IPS DF 4.7 (cell line): ENCODE measurements at regions not wholly inside any gene's neighbourhood (a gene's known extent, or its start where the extent isn't known, plus 50 kb on each side); places are given as distances from the start of the nearest gene placed in this dataset.
"Not testable (repeated sequence)": the region's sequence is repeated elsewhere in the genome, so short reads cannot be mapped to it uniquely, and the experiment has no call there.

ENCODE experiments used
- DNase-seq: peaks from one replicate; pipeline ENCODE4 v3.0.0-alpha.2; 2013; ENCODE audit warnings: low spot score; ENCODE audit errors: extremely low read depth

GRCh38 chr2:192729369-192729768, 534.6 kb upstream of the TMEFF2 start:
- DNase-seq: no peak

DNA sequence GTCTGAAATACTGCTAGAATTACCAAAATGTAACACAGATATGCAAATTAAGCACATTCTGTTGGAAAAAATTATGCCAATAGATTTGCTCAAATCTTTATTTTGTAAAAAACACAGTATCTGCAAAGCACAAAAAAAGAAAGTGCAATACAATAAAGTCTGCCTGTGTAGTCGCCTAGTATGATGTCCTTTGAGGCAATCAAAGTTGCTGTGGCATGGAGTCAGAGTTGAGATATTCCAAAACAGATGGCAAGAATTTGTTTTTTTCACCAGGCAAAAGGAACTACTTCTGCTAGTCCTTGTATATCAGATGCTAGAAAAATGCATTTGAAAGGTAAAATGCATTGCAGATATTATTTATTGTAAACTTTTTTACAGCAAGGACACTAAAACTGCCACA, 531.3 kb upstream of the TMEFF2 start:
- DNase-seq: no peak

GRCh38 chr2:192719629-192720028, 524.9 kb upstream of the TMEFF2 start:
- DNase-seq: no peak

DNA sequence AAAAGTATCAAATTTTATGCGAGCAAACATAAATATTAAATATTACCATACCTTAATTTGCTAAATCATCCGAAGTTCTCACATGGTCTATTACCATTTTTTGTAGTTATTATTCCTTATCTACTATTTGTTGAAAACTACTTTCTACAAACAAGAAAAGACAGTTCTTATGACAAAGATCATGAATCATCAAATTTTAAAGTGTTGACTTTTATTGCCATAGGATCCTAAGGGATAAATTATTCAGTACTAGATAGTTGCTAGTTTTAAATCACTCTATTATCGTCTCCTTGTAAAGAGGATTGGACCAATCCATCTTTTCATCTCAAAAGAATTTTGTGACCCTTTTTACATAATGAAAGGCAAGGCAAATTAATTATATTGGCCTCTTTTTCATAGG, 523.6 kb upstream of the TMEFF2 start:
- DNase-seq: no peak

DNA sequence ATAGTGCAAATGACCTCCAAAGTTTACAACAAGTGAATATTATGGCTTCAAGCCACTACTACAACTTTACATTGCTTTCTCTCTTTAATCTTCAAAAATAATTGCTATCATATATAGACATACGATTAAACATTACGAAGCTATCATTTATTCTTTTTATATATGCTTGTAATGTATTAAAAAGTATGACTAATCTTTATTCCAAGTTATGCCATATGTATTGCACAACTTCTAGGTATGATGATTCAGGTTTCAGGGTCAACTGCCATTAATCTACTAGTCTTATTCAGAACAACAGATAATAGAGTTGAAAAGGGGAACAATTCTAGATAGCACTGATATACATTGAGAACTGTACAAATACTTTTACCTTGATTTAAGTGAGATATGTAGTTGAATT, 506.2 kb upstream of the TMEFF2 start:
- no peak for DNase-seq

GRCh38 chr2:192697880-192698279, 503.1 kb upstream of the TMEFF2 start:
- DNase-seq: no peak

GRCh38 chr2:192696857-192697256, 502.1 kb upstream of the TMEFF2 start:
- no peak for DNase-seq

- DNase-seq: no peak
Observed at GRCh38 chr2:192687015-192687414, 492.3 kb upstream of the TMEFF2 start.

GRCh38 chr2:192682511-192682910, 487.8 kb upstream of the TMEFF2 start:
- not testable (repeated sequence) for DNase-seq

- DNase-seq: no peak
Observed at GRCh38 chr2:192675681-192676080, 480.9 kb upstream of the TMEFF2 start.

GRCh38 chr2:192669505-192670091, 474.9 kb upstream of the TMEFF2 start:
- DNase-seq: no peak

- DNase-seq: peak; percentile 3
Observed at GRCh38 chr2:192660555-192660954, 465.8 kb upstream of the TMEFF2 start.

DNA sequence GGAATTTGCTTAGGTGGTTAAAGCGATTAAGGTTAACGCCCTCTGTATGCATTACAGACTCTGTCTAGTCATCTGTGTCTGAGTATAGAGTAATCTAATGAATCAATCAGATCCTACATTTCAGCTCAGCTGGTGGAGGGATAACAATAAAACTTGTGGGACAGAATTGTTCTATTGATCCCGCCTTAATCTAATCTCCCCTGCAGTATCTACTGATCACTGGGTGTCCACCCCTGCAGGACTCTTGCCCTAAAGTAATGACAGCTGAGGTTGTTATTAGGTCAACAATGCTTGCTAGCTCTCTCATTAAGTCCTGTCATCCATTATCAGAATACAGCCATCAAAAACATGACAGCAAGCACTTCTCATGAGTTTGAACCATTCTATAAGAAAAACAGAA, 462.6 kb upstream of the TMEFF2 start:
- DNase-seq: no peak

DNA sequence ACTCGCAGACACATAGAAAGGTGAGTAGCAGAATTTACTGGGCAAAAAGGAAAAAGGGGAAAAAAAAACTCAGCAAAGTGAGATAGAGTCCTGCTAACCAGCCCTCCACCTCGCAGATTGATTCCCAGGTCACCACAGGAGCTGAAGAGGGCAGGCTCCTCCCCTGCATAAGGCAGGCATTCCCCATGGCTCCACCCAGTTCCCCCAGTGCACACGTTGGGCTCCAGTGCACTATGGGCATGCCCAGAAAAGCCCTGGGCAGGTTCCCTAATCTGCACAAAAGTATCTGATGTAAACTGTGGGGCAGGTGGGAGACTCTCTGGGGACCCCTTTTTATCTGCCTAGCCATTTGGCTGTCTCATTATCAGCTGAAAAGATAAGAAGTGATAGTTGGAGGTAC, 461.2 kb upstream of the TMEFF2 start:
- DNase-seq: no peak

- no peak for DNase-seq
Observed at GRCh38 chr2:192645811-192646598, 451.3 kb upstream of the TMEFF2 start.

DNA sequence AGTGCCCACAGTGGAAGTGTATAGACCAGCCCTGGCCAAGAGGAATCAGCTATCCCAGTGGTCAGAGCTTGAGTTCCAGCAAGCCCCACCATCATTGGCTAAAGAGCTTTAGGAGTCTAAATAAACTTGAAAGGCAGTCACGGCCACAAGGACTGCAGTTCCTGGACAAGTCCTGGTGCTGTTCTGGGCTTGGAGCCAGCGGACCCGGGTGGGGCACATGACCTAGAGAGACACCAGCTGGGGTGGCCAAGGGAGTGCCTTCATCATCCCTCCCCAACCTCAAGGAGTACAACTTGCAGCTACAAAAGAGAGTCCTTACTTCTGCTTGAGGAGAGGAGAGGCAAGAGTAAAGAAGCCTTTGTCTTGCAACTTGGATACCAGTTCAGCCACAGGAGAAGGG, 439.8 kb upstream of the TMEFF2 start:
- no peak for DNase-seq

- DNase-seq: no peak
Observed at GRCh38 chr2:192628017-192628416, 433.3 kb upstream of the TMEFF2 start.

DNA sequence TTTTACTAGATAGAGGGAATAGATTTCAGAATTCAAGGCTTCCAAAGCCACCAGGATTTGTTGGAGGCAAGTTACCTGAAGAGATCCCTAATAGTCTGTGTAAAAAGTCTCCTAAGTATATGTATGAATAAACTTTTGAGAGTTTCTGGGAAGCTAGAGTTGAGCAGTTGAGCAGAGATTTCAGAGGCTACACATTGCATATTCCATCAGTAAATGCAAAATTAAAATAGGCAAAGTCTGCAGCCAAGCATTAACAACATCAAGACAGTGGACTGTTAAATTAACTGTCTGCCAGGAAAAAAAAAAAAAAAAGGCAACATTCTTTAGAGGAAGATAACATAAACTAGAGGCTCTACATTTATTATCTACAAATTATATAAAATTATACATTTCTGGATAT, 420.4 kb upstream of the TMEFF2 start:
- no peak for DNase-seq

- DNase-seq: no peak
Observed at GRCh38 chr2:192604295-192604694, 409.6 kb upstream of the TMEFF2 start.

- DNase-seq: not testable (repeated sequence)
Observed at GRCh38 chr2:192598649-192599048, 403.9 kb upstream of the TMEFF2 start.

GRCh38 chr2:192593561-192593960, 398.8 kb upstream of the TMEFF2 start:
- no peak for DNase-seq

GRCh38 chr2:192591617-192592016, 396.9 kb upstream of the TMEFF2 start:
- DNase-seq: no peak

GRCh38 chr2:192585418-192585817, 390.7 kb upstream of the TMEFF2 start:
- DNase-seq: no peak
